Gastroesophageal sphincter (tissue), 3 donors: ENCODE measurements at regions not wholly inside any gene's neighbourhood (a gene's known extent, or its start where the extent isn't known, plus 50 kb on each side); places are given as distances from the start of the nearest gene placed in this dataset.

Source experiments
- EP300 ChIP-seq: sonication (generic); formaldehyde crosslinking; IDR thresholded peaks from one replicate; pipeline ENCODE4 v1.6.1; 2017; ENCODE audit warnings: antibody characterized with exemption, mild to moderate bottlenecking
- TF ChIP-seq, protein P1 (sequence below), 4 experiments: fragments of 200-600 bp in 2 of 4; fragments of 450-650 bp in 2 of 4; sonication (generic) in 1 of 4; IDR thresholded peaks; one replicate each; pipeline ENCODE4 v1.5.1; 2017 to 2019; ENCODE audit warnings: antibody characterized with exemption in 4 of 4, mild to moderate bottlenecking in 2 of 4, moderate library complexity in 2 of 4

DNA sequence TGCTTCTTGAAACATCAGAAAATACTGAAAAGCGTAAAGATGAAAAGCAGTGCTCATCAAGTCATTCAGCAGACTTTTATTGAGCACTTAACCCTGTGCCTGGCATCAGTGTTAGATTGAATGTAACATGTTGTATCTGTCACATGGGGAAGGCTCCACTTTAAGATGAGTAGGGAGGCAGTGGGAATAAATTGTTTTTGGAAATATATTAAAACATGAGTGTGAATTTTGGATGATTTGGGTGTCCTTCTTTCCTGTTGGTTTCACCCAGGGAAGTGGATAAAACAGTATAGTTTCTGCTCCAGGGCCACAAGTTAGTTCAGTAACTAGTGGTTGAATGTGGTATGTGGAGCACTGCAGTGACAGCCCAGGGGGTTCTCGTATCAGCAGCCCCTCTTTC, 301.4 kb upstream of the TPM1 start:
- TF ChIP-seq, protein P1, sequence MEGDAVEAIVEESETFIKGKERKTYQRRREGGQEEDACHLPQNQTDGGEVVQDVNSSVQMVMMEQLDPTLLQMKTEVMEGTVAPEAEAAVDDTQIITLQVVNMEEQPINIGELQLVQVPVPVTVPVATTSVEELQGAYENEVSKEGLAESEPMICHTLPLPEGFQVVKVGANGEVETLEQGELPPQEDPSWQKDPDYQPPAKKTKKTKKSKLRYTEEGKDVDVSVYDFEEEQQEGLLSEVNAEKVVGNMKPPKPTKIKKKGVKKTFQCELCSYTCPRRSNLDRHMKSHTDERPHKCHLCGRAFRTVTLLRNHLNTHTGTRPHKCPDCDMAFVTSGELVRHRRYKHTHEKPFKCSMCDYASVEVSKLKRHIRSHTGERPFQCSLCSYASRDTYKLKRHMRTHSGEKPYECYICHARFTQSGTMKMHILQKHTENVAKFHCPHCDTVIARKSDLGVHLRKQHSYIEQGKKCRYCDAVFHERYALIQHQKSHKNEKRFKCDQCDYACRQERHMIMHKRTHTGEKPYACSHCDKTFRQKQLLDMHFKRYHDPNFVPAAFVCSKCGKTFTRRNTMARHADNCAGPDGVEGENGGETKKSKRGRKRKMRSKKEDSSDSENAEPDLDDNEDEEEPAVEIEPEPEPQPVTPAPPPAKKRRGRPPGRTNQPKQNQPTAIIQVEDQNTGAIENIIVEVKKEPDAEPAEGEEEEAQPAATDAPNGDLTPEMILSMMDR (IDR thresholded peaks at IDR 0.05): no peak
- TF ChIP-seq EP300: no peak
